GM23338 (cell line): ENCODE measurements at regions not wholly inside any gene's neighbourhood (a gene's known extent, or its start where the extent isn't known, plus 50 kb on each side); places are given as distances from the start of the nearest gene placed in this dataset.
A peak's percentile ranks its signal among the peaks of the same experiment; 100 is the strongest.

Experiments used
- CREB1 ChIP-seq: fragments of 250-450 bp; sonication (Bioruptor Pico); IDR thresholded peaks from 2 replicates; pipeline ENCODE4 v1.5.0; 2020; ENCODE audit warnings: low read depth, mild to moderate bottlenecking, moderate library complexity
- EZH2 ChIP-seq: fragments of 200-600 bp; sonication (generic); IDR thresholded peaks from one replicate; pipeline ENCODE4 v1.8.0; 2017; ENCODE audit warnings: antibody characterized with exemption, mild to moderate bottlenecking, low read depth; ENCODE audit not compliant: unreplicated experiment
- EZH2phosphoT487 ChIP-seq: fragments of 200-600 bp; sonication (generic); IDR thresholded peaks from one replicate; pipeline ENCODE4 v1.8.1; 2018; ENCODE audit warnings: antibody characterized with exemption; ENCODE audit not compliant: unreplicated experiment
- JUNB ChIP-seq: IDR thresholded peaks from one replicate; pipeline ENCODE4 v1.6.1; 2016; ENCODE audit warnings: antibody characterized with exemption; ENCODE audit not compliant: unreplicated experiment
- NANOG ChIP-seq: IDR thresholded peaks from 2 replicates; pipeline ENCODE4 v1.6.1; 2016; ENCODE audit warnings: antibody characterized with exemption, borderline replicate concordance
- POLR2AphosphoS5 ChIP-seq: IDR thresholded peaks from 2 replicates; pipeline ENCODE4 v1.6.1; 2016; ENCODE audit warnings: antibody characterized with exemption, low read depth
- ZNF114 ChIP-seq: fragments of 250-450 bp; sonication (Bioruptor Pico); IDR thresholded peaks from 2 replicates; pipeline ENCODE4 v1.5.0; 2020; ENCODE audit warnings: mild to moderate bottlenecking, moderate library complexity
- TF ChIP-seq, protein P1 (sequence below), 2 experiments: fragments of 200-600 bp in 1 of 2; sonication (generic) in 1 of 2; conservative IDR thresholded peaks; 2 replicates each; pipeline versions ENCODE4 v1.5.1 to v1.6.1; 2016 to 2017; ENCODE audit warnings: antibody characterized with exemption in 2 of 2, low read depth in 2 of 2, mild to moderate bottlenecking in 2 of 2, moderate library complexity in 1 of 2
- TF ChIP-seq, protein P2 (sequence below): IDR thresholded peaks from one replicate; pipeline ENCODE4 v1.6.1; 2018; ENCODE audit warnings: antibody characterized with exemption; ENCODE audit not compliant: unreplicated experiment
- TF ChIP-seq, protein P3 (sequence below): IDR thresholded peaks from 2 replicates; pipeline ENCODE4 v1.6.1; 2016; ENCODE audit warnings: antibody characterized with exemption

GRCh38 chr11:44456544-44457300 is 108.7 kb upstream of the CD82 start:
- TF ChIP-seq, protein P1, sequence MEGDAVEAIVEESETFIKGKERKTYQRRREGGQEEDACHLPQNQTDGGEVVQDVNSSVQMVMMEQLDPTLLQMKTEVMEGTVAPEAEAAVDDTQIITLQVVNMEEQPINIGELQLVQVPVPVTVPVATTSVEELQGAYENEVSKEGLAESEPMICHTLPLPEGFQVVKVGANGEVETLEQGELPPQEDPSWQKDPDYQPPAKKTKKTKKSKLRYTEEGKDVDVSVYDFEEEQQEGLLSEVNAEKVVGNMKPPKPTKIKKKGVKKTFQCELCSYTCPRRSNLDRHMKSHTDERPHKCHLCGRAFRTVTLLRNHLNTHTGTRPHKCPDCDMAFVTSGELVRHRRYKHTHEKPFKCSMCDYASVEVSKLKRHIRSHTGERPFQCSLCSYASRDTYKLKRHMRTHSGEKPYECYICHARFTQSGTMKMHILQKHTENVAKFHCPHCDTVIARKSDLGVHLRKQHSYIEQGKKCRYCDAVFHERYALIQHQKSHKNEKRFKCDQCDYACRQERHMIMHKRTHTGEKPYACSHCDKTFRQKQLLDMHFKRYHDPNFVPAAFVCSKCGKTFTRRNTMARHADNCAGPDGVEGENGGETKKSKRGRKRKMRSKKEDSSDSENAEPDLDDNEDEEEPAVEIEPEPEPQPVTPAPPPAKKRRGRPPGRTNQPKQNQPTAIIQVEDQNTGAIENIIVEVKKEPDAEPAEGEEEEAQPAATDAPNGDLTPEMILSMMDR (conservative IDR thresholded peaks at IDR 0.05; ENCODE audit: low read depth in 2 of 2) = peak; percentile 48 to 66
- TF ChIP-seq, protein P2, sequence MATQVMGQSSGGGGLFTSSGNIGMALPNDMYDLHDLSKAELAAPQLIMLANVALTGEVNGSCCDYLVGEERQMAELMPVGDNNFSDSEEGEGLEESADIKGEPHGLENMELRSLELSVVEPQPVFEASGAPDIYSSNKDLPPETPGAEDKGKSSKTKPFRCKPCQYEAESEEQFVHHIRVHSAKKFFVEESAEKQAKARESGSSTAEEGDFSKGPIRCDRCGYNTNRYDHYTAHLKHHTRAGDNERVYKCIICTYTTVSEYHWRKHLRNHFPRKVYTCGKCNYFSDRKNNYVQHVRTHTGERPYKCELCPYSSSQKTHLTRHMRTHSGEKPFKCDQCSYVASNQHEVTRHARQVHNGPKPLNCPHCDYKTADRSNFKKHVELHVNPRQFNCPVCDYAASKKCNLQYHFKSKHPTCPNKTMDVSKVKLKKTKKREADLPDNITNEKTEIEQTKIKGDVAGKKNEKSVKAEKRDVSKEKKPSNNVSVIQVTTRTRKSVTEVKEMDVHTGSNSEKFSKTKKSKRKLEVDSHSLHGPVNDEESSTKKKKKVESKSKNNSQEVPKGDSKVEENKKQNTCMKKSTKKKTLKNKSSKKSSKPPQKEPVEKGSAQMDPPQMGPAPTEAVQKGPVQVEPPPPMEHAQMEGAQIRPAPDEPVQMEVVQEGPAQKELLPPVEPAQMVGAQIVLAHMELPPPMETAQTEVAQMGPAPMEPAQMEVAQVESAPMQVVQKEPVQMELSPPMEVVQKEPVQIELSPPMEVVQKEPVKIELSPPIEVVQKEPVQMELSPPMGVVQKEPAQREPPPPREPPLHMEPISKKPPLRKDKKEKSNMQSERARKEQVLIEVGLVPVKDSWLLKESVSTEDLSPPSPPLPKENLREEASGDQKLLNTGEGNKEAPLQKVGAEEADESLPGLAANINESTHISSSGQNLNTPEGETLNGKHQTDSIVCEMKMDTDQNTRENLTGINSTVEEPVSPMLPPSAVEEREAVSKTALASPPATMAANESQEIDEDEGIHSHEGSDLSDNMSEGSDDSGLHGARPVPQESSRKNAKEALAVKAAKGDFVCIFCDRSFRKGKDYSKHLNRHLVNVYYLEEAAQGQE = no peak
- TF ChIP-seq POLR2AphosphoS5 (no peak), EZH2 (no peak), NANOG (no peak), ZNF114 (CRISPR knock-in tag) (no peak), EZH2phosphoT487 (no peak), JUNB (no peak), CREB1 (CRISPR knock-in tag) (no peak)
- TF ChIP-seq, protein P3, sequence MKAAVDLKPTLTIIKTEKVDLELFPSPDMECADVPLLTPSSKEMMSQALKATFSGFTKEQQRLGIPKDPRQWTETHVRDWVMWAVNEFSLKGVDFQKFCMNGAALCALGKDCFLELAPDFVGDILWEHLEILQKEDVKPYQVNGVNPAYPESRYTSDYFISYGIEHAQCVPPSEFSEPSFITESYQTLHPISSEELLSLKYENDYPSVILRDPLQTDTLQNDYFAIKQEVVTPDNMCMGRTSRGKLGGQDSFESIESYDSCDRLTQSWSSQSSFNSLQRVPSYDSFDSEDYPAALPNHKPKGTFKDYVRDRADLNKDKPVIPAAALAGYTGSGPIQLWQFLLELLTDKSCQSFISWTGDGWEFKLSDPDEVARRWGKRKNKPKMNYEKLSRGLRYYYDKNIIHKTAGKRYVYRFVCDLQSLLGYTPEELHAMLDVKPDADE = no peak
